Osteocyte (in vitro differentiated cells): ENCODE measurements at regions not wholly inside any gene's neighbourhood (a gene's known extent, or its start where the extent isn't known, plus 50 kb on each side); places are given as distances from the start of the nearest gene placed in this dataset.

ENCODE experiments used
- DNase-seq: peaks from one replicate; pipeline ENCODE4 v3.0.0; 2021; ENCODE audit warnings: mixed read lengths; ENCODE audit not compliant: unreplicated experiment; ENCODE audit errors: extremely low spot score
- H3K27ac Mint-ChIP-seq: one replicate; pipeline ENCODE4 v1.8.0; 2021; ENCODE audit warnings: mild to moderate bottlenecking, mixed read lengths; ENCODE audit not compliant: unreplicated experiment
- H3K27me3 Mint-ChIP-seq: one replicate; pipeline ENCODE4 v1.8.0; 2021; ENCODE audit warnings: mixed read lengths; ENCODE audit not compliant: unreplicated experiment
- H3K36me3 Mint-ChIP-seq: one replicate; pipeline ENCODE4 v1.8.0; 2021; ENCODE audit warnings: mixed read lengths; ENCODE audit not compliant: unreplicated experiment
- H3K4me1 Mint-ChIP-seq: one replicate; pipeline ENCODE4 v1.8.0; 2021; ENCODE audit warnings: mixed read lengths; ENCODE audit not compliant: unreplicated experiment
- H3K4me3 Mint-ChIP-seq: one replicate; pipeline ENCODE4 v1.8.0; 2021; ENCODE audit warnings: mild to moderate bottlenecking, moderate library complexity, mixed read lengths; ENCODE audit not compliant: unreplicated experiment
- H3K9me3 Mint-ChIP-seq: one replicate; pipeline ENCODE4 v1.8.0; 2021; ENCODE audit warnings: mixed read lengths; ENCODE audit not compliant: unreplicated experiment
- CTCF ChIP-seq: fragments of 200-600 bp; sonication (generic); IDR thresholded peaks from 2 replicates; pipeline ENCODE4 v1.5.0; 2021; ENCODE audit warnings: antibody characterized with exemption, mild to moderate bottlenecking, moderate library complexity

GRCh38 chr12:34302131-34302885 lies 280.0 kb downstream of the ALG10 start:
- Mint-ChIP-seq H3K9me3 (peaks cover 62% of the 10 kb centered on the region), H3K36me3 (no peaks in the 10 kb centered on the region), H3K27ac (no peak overlapping the region), H3K4me3 (no peak overlapping the region), H3K4me1 (no peaks in the 10 kb centered on the region), H3K27me3 (no peaks in the 10 kb centered on the region)
- no peak for DNase-seq
- TF ChIP-seq CTCF = no peak

DNA sequence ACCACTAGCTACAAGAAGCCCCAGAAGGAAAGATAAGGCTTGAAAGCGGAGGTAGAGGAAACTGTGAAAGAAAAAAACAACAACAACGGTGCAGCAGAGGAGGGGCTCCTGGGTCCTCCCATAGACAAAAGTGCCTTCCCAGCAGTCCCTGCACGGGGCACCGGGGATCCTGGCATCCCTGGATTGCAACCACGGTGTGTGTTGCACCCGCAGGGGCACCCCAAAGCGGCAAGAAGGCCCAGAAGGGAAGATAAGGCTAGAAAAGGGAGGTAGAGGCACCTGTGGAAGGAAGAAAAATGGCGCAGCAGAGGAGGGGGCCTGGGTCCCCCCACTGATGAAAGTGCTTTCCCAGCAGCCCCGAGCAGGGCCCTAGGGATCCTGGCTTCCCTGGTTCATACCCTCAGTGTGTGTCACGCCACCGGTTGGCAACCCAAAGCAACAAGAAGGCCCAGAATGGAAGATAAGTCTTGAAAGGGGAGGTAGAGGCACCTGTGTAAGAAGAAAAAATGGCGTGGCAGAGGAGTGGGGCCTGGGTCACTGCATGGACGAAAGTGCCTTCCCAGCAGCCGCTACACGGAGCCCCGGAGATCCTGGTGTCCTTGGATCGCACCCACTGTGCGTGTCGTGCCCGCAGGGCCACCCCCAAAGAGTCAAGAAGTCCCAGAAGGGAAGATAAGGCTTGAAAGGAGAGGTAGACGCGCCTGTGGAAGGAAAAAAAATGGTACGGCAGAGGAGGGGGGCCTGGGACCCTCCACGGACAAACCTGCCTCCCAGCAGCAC lies 281.0 kb downstream of the ALG10 start:
- no peak overlapping the region for H3K4me3 Mint-ChIP-seq
- H3K9me3 Mint-ChIP-seq = peaks cover 67% of the 10 kb centered on the region
- H3K4me1 Mint-ChIP-seq = no peaks in the 10 kb centered on the region
- no peak for DNase-seq
- TF ChIP-seq CTCF = no peak
- H3K27ac Mint-ChIP-seq = no peak overlapping the region
- H3K27me3 Mint-ChIP-seq = no peaks in the 10 kb centered on the region
- H3K36me3 Mint-ChIP-seq = no peaks in the 10 kb centered on the region

DNA sequence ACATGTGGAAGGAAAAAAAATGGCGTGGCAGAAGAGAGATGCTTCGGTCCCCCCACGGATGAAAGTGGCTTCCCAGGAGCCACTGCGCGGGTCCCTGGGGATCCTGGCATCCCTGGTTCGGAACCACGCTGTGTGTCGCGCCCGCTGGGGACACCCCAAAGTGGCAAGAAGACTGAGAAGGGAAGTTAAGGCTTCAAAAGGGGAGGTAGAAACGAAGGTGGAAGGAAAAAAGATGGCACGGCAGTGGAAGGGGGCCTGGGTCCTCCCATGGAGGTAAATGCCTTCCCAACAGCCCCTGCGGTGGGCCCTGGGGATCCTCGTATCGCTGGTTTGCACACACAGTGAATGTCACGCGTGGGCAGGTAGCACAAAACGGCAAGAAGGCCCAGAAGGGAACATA lies 281.7 kb downstream of the ALG10 start:
- no peak for DNase-seq
- Mint-ChIP-seq H3K4me1 (no peaks in the 10 kb centered on the region), H3K27ac (no peak overlapping the region), H3K36me3 (no peaks in the 10 kb centered on the region), H3K9me3 (peaks cover 69% of the 10 kb centered on the region), H3K4me3 (no peak overlapping the region), H3K27me3 (no peaks in the 10 kb centered on the region)
- no peak for TF ChIP-seq CTCF

DNA sequence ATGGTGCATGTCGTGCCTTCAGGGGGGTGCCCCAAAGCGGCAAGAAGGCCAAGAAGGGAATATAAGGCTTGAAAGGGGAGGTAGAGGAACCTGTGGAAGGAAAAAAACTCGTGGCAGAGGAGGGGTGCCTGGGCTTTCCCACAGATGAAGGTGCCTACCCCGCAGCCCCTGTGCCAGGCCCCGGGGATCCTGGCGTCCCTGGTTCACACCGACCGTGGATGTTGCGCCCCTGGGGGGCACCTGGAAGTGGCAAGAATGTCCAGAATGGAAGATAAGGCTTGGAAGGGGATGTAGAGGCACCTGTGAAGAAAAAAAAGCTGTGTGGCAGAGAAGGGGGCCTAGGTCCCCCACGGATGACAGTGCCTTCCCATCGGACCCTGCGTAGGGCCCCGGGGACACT lies 282.2 kb downstream of the ALG10 start:
- no peak for DNase-seq
- no peak for TF ChIP-seq CTCF
- Mint-ChIP-seq H3K4me3 (no peak overlapping the region), H3K36me3 (no peaks in the 10 kb centered on the region), H3K9me3 (peaks cover 72% of the 10 kb centered on the region), H3K27me3 (no peaks in the 10 kb centered on the region), H3K4me1 (no peaks in the 10 kb centered on the region), H3K27ac (no peak overlapping the region)

DNA sequence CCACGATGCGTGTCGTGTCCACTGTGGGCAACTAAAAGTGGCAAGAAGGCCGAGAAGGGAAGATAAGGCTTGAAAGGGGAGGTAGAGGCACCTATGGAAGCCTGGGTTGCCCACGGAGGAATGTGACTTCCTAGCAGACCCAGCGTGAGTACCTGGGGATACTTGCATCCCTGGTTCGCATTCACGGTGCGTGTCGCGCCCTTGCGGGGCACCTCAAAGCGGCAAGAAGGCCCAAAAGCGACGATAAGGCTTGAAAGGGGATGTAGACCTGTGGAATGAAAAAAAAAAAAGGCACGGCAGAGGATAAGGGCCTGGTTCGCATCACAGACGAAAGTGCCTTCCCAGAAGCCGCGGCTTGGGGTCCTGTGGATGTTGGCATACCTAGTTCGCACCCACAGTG lies 282.9 kb downstream of the ALG10 start:
- Mint-ChIP-seq H3K36me3 (no peaks in the 10 kb centered on the region), H3K9me3 (peaks cover 72% of the 10 kb centered on the region), H3K4me1 (no peaks in the 10 kb centered on the region), H3K27ac (no peak overlapping the region), H3K27me3 (no peaks in the 10 kb centered on the region), H3K4me3 (no peak overlapping the region)
- no peak for DNase-seq
- no peak for TF ChIP-seq CTCF
